ENCODE measurements at regions not wholly inside any gene's neighbourhood (a gene's known extent, or its start where the extent isn't known, plus 50 kb on each side); places are given as distances from the start of the nearest gene placed in this dataset.

DNA sequence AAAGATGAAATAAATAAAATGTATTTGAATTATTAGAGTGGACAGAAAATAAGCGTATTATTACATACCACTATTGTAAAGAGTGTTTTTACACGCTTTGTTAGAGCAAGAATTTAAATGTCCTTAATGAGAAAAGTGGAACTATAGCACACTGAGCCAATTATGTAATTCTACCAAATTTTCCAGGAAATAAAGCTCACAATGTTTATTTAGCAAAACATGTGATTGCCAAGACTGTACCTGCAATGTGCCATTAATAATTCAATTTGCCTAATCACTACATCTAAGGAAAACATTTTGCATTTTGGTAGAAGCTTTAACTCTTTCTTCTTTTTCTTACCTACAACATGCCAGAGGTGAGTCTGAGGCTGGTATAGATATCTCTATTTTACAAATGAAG, 58.7 kb upstream of the PHACTR1 start:
- no TSS peak for BruUV-seq (replicated peaks)
- no peaks in the 10 kb centered on the region for H3K36me3 ChIP-seq (ENCODE audit: insufficient read depth, low read length, poor library complexity, severe bottlenecking)
- no peak overlapping the region for H3K4me3 ChIP-seq (ENCODE audit: low read depth, low read length, poor library complexity, severe bottlenecking)
- POLR2A ChIA-PET (ENCODE audit: low non-redundant PET) = no interaction called here
- no peak for DNase-seq (ENCODE audit: low spot score)
- H3K27me3 ChIP-seq (replicated peaks; ENCODE audit: insufficient read depth, low read depth, low read length, poor library complexity) = no peaks in the 10 kb centered on the region
- intact Hi-C loops (cut with micrococcal nuclease; ENCODE audit: unreplicated experiment) = no loop called here
- TF ChIP-seq EZH2 (IDR thresholded peaks at IDR 0.05; ENCODE audit: borderline replicate concordance, low read depth, low read length, poor library complexity, severe bottlenecking) = no peak
- TF ChIP-seq, protein P1, sequence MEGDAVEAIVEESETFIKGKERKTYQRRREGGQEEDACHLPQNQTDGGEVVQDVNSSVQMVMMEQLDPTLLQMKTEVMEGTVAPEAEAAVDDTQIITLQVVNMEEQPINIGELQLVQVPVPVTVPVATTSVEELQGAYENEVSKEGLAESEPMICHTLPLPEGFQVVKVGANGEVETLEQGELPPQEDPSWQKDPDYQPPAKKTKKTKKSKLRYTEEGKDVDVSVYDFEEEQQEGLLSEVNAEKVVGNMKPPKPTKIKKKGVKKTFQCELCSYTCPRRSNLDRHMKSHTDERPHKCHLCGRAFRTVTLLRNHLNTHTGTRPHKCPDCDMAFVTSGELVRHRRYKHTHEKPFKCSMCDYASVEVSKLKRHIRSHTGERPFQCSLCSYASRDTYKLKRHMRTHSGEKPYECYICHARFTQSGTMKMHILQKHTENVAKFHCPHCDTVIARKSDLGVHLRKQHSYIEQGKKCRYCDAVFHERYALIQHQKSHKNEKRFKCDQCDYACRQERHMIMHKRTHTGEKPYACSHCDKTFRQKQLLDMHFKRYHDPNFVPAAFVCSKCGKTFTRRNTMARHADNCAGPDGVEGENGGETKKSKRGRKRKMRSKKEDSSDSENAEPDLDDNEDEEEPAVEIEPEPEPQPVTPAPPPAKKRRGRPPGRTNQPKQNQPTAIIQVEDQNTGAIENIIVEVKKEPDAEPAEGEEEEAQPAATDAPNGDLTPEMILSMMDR (conservative IDR thresholded peaks at IDR 0.05; ENCODE audit: low read depth, low read length) = no peak
- CTCF ChIA-PET = no interaction called here
- no peak overlapping the region for H3K27ac ChIP-seq (ENCODE audit: low read depth, low read length, poor library complexity, severe bottlenecking)
- no peaks in the 10 kb centered on the region for H3K4me1 ChIP-seq (ENCODE audit: insufficient read depth, low read length, poor library complexity, severe bottlenecking)
- no peaks in the 10 kb centered on the region for H3K9me3 ChIP-seq (ENCODE audit: low read depth, low read length, poor library complexity, severe bottlenecking)

DNA sequence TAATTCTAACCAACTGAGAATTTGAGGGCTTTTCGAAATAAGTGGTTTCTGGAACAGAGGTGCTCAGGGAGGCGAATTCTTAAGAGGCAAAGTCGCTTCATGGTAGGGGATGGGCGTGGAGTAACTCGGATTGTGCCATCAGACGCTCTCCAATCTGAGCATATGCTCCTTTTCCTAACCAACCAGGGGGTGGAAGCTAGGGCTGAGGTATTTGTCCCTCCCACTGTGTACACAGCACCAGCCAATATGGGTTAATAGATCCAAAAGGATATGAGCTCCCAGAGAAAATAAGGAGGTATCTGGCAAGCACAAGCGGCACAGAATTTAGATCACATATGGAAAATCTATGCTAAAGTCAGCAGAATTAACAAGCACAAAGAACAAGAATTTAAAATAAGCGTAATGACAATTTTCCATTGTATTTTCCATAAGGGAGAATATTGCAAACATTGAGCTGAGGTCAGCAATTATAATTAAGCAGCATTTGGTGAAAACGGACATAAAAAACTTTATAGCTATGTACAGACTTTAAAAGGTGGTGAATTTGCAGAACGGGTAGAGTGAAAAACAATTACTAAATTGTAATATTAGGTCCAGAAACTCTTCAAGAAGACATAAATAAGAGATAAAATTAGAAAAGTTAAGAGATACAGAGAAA, 55.0 kb upstream of the PHACTR1 start:
- H3K27me3 ChIP-seq (replicated peaks; ENCODE audit: insufficient read depth, low read depth, low read length, poor library complexity) = peaks cover 5% of the 10 kb centered on the region
- no peak for DNase-seq (ENCODE audit: low spot score)
- H3K9me3 ChIP-seq (ENCODE audit: low read depth, low read length, poor library complexity, severe bottlenecking) = no peaks in the 10 kb centered on the region
- BruUV-seq (replicated peaks) = no TSS peak
- intact Hi-C loops (cut with micrococcal nuclease; ENCODE audit: unreplicated experiment) = no loop called here
- H3K4me3 ChIP-seq (ENCODE audit: low read depth, low read length, poor library complexity, severe bottlenecking) = no peak overlapping the region
- TF ChIP-seq EZH2 (IDR thresholded peaks at IDR 0.05; ENCODE audit: borderline replicate concordance, low read depth, low read length, poor library complexity, severe bottlenecking) = no peak
- TF ChIP-seq, protein P1 (conservative IDR thresholded peaks at IDR 0.05; ENCODE audit: low read depth, low read length) = no peak
- CTCF ChIA-PET = no interaction called here
- POLR2A ChIA-PET (ENCODE audit: low non-redundant PET) = no interaction called here
- H3K4me1 ChIP-seq (ENCODE audit: insufficient read depth, low read length, poor library complexity, severe bottlenecking) = no peaks in the 10 kb centered on the region
- no peak overlapping the region for H3K27ac ChIP-seq (ENCODE audit: low read depth, low read length, poor library complexity, severe bottlenecking)
- no peaks in the 10 kb centered on the region for H3K36me3 ChIP-seq (ENCODE audit: insufficient read depth, low read length, poor library complexity, severe bottlenecking)
